SHP77 treated with DMSO at 0.1 percent for 48 hours (cell line): ENCODE measurements at regions not wholly inside any gene's neighbourhood (a gene's known extent, or its start where the extent isn't known, plus 50 kb on each side); places are given as distances from the start of the nearest gene placed in this dataset.
"Not testable (repeated sequence)": the region's sequence is repeated elsewhere in the genome, so short reads cannot be mapped to it uniquely, and the experiment has no call there.

Source experiments
- DNase-seq: peaks from one replicate; lab custom pipeline; 2025; lab: John Stamatoyannopoulos, UW

- DNase-seq: no peak
Measured at GRCh38 chr10:81444242-81444929, 430.6 kb upstream of the NRG3 start.

GRCh38 chr10:81450651-81451050 is 424.3 kb upstream of the NRG3 start:
- DNase-seq: no peak

GRCh38 chr10:81472927-81473470 is 402.0 kb upstream of the NRG3 start:
- no peak for DNase-seq

- DNase-seq: no peak
Measured at GRCh38 chr10:81473755-81474154, 401.2 kb upstream of the NRG3 start.

GRCh38 chr10:81479316-81479715 is 395.7 kb upstream of the NRG3 start:
- no peak for DNase-seq

- no peak for DNase-seq
Measured at GRCh38 chr10:81496626-81497025, 378.4 kb upstream of the NRG3 start.

- no peak for DNase-seq
Measured at GRCh38 chr10:81498011-81498551, 376.9 kb upstream of the NRG3 start.

GRCh38 chr10:81502677-81503359 is 372.2 kb upstream of the NRG3 start:
- no peak for DNase-seq

- DNase-seq: not testable (repeated sequence)
Measured at GRCh38 chr10:81505777-81506176, 369.2 kb upstream of the NRG3 start.

- DNase-seq: no peak
Measured at GRCh38 chr10:81514811-81515210, 360.2 kb upstream of the NRG3 start.

GRCh38 chr10:81520688-81521087 is 354.3 kb upstream of the NRG3 start:
- DNase-seq: no peak

GRCh38 chr10:81524467-81524866 is 350.5 kb upstream of the NRG3 start:
- no peak for DNase-seq

GRCh38 chr10:81532403-81532802 is 342.6 kb upstream of the NRG3 start:
- no peak for DNase-seq

- DNase-seq: no peak
Measured at GRCh38 chr10:81534991-81535390, 340.0 kb upstream of the NRG3 start.

- DNase-seq: no peak
Measured at GRCh38 chr10:81541517-81541916, 333.5 kb upstream of the NRG3 start.

GRCh38 chr10:81546243-81546642 is 328.8 kb upstream of the NRG3 start:
- no peak for DNase-seq

GRCh38 chr10:81548160-81548559 is 326.8 kb upstream of the NRG3 start:
- DNase-seq: no peak

- no peak for DNase-seq
Measured at GRCh38 chr10:81564143-81564542, 310.9 kb upstream of the NRG3 start.

- DNase-seq: no peak
Measured at GRCh38 chr10:81569488-81569887, 305.5 kb upstream of the NRG3 start.

- DNase-seq: no peak
Measured at GRCh38 chr10:81570349-81570748, 304.6 kb upstream of the NRG3 start.

GRCh38 chr10:81570878-81571794 is 303.9 kb upstream of the NRG3 start:
- DNase-seq: no peak

GRCh38 chr10:81575036-81575435 is 300.0 kb upstream of the NRG3 start:
- no peak for DNase-seq
